Lung (tissue), 11 donors: ENCODE measurements at regions not wholly inside any gene's neighbourhood (a gene's known extent, or its start where the extent isn't known, plus 50 kb on each side); places are given as distances from the start of the nearest gene placed in this dataset.

Source experiments
- ATAC-seq: fragments of 200-7000 bp; cut with Tn5 transposase; one replicate; pipeline ENCODE4 v1.9.1; 2020; ENCODE audit warnings: moderate number of reproducible peaks; ENCODE audit not compliant: insufficient read depth, low FRiP score
- DNase-seq, 3 donors: peaks; one replicate each; pipeline ENCODE4 v3.0.0-alpha.2; 2013 to 2017
- H3K27ac ChIP-seq, 2 donors: one replicate each; pipeline ENCODE4 v1.5.1; 2013; ENCODE audit warnings: mild to moderate bottlenecking in 2 of 2, moderate library complexity in 2 of 2, control low read depth in 1 of 2, inconsistent platforms in 1 of 2, low read depth in 1 of 2, low read length in 1 of 2
- H3K27me3 ChIP-seq, 3 donors: one replicate each; pipeline ENCODE4 v1.5.1; 2013; ENCODE audit warnings: low read length in 2 of 3; ENCODE audit not compliant: control insufficient read depth in 3 of 3, insufficient read depth in 3 of 3
- H3K36me3 ChIP-seq, 4 donors: one replicate each; pipeline ENCODE4 v1.5.1; 2013; ENCODE audit warnings: low read length in 4 of 4, mild to moderate bottlenecking in 1 of 4, moderate library complexity in 1 of 4; ENCODE audit not compliant: control insufficient read depth in 4 of 4, insufficient read depth in 4 of 4
- H3K4me1 ChIP-seq, 5 donors: one replicate each; pipeline ENCODE4 v1.5.1; 2013; ENCODE audit warnings: low read length in 5 of 5, mild to moderate bottlenecking in 2 of 5, moderate library complexity in 1 of 5; ENCODE audit not compliant: control insufficient read depth in 5 of 5, insufficient read depth in 5 of 5
- H3K4me3 ChIP-seq: one replicate; pipeline ENCODE4 v1.5.1; 2013; ENCODE audit warnings: mild to moderate bottlenecking, control low read depth, moderate library complexity
- H3K9ac ChIP-seq, 2 donors: one replicate each; pipeline ENCODE4 v1.5.1; 2013; ENCODE audit warnings: low read length in 2 of 2, control low read depth in 1 of 2; ENCODE audit not compliant: insufficient read depth in 1 of 2
- H3K9me3 ChIP-seq, 4 donors: one replicate each; pipeline ENCODE4 v1.5.1; 2013; ENCODE audit warnings: low read length in 3 of 4, mild to moderate bottlenecking in 1 of 4, moderate library complexity in 1 of 4; ENCODE audit not compliant: control insufficient read depth in 4 of 4, insufficient read depth in 3 of 4
- WGBS, 2 donors: extraction: QIAGEN DNeasy Blood & Tissue Kit; methylation state at CpG; one replicate each; pipeline ENCODE4 v1.1.7; 2013; 5-methylcytosine and 5-hydroxymethylcytosine counted together
- TF ChIP-seq, protein P1 (sequence below): IDR thresholded peaks from 2 replicates; pipeline ENCODE4 v1.5.1; 2012; ENCODE audit warnings: mild to moderate bottlenecking; ENCODE audit errors: control extremely low read depth, extremely low read depth
- donor health status: control.
- donor health status: control.
- donor health status: Bipolar disorder and iron deficiency.
- donor health status: healthy.
- donor health status: DM: yes; HTN: yes; CAD: no.

DNA sequence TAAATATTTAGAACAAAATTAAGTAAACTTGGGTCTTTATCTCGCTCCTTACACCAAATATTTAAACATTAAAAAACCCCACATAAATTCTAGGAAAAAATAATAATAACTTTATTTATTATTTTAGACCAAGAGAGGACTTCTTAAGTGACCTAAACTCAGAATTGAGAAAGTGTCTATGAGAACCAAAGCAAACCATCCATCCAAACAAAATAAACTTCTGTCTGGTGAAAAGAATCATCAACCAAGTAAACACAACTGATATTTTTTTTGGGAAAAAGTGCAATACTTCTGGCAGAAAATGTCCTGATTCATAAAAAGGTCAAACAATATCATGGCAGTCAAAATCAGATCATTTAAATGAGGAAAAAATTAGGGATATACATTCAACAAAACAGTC is 533.0 kb downstream of the SPRY1 start:
- DNase-seq, result peak in 1 of 3 donors; percentile 20
- Histone ChIP-seq H3K4me3 (no peak overlapping the region), H3K9me3 (no peaks in the 10 kb centered on the region), H3K36me3 (peaks cover 0 to 4% (median 0%) of the 10 kb centered on the region in 4 donors), H3K27me3 (no peaks in the 10 kb centered on the region), H3K27ac (no peak overlapping the region), H3K4me1 (no peaks in the 10 kb centered on the region), H3K9ac (no peak overlapping the region)
- 59 to 67% methylated on average over 1 of the region's 1 CpG for WGBS, 2 donors
- TF ChIP-seq, protein P1, sequence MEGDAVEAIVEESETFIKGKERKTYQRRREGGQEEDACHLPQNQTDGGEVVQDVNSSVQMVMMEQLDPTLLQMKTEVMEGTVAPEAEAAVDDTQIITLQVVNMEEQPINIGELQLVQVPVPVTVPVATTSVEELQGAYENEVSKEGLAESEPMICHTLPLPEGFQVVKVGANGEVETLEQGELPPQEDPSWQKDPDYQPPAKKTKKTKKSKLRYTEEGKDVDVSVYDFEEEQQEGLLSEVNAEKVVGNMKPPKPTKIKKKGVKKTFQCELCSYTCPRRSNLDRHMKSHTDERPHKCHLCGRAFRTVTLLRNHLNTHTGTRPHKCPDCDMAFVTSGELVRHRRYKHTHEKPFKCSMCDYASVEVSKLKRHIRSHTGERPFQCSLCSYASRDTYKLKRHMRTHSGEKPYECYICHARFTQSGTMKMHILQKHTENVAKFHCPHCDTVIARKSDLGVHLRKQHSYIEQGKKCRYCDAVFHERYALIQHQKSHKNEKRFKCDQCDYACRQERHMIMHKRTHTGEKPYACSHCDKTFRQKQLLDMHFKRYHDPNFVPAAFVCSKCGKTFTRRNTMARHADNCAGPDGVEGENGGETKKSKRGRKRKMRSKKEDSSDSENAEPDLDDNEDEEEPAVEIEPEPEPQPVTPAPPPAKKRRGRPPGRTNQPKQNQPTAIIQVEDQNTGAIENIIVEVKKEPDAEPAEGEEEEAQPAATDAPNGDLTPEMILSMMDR, result no peak
- ATAC-seq, result no peak

DNA sequence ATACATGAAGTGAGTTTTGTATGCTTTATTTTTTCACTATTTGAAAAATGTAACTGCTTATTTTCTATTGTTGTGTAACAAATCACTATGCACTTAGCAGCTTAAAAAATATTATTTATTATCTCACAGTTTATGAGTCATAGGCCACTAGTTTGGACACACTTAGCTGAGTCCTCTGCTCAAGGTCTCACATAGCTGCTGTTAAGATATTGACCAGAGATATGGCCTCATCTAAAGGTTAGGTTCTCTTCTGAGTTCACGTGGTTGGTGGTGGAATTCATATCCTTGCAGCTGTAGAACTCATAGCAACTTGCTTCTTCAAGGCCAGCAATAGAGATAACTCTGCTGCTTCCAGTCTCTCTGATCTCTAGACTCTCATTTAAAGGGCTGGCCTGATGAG is 534.4 kb downstream of the SPRY1 start:
- TF ChIP-seq, protein P1, result no peak
- Histone ChIP-seq H3K9ac (no peak overlapping the region), H3K4me1 (no peaks in the 10 kb centered on the region), H3K4me3 (no peak overlapping the region), H3K36me3 (peaks cover 0 to 2% (median 0%) of the 10 kb centered on the region in 4 donors), H3K27me3 (no peaks in the 10 kb centered on the region), H3K9me3 (no peaks in the 10 kb centered on the region), H3K27ac (no peak overlapping the region)
- WGBS, 2 donors, result 79 to 86% methylated on average over 1 of the region's 1 CpG
- DNase-seq, result no peak
- ATAC-seq, result no peak

DNA sequence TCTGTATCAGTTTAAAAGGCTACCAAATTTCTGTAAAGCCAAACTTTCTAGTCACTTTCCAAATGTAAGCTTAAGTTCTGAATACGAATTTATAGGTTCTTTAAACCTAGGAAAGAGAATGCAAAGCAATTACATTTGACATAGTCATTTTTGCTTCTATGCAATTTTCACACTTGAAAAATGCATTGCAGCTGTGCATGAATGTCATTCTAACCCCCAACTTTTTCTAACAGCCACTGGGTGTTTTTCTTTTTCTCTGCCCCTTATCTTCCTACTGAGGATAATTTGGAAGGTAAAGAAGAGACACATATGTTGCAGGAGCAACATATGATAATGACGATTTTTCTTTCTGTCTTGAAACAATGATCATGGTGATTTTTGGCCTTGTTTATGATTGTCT is 537.5 kb downstream of the SPRY1 start:
- TF ChIP-seq, protein P1, result no peak
- no peaks in the 10 kb centered on the region for H3K27me3 ChIP-seq
- no peaks in the 10 kb centered on the region for H3K9me3 ChIP-seq
- no peak overlapping the region for H3K27ac ChIP-seq
- H3K9ac ChIP-seq, result no peak overlapping the region
- H3K4me3 ChIP-seq, result no peak overlapping the region
- ATAC-seq, result no peak
- peaks cover 0 to 2% (median 0%) of the 10 kb centered on the region in 4 donors for H3K36me3 ChIP-seq
- DNase-seq, result no peak
- 81 to 91% methylated on average over 2 of the region's 2 CpGs for WGBS, 2 donors
- peaks cover 0 to 26% (median 4%) of the 10 kb centered on the region in 5 donors for H3K4me1 ChIP-seq

DNA sequence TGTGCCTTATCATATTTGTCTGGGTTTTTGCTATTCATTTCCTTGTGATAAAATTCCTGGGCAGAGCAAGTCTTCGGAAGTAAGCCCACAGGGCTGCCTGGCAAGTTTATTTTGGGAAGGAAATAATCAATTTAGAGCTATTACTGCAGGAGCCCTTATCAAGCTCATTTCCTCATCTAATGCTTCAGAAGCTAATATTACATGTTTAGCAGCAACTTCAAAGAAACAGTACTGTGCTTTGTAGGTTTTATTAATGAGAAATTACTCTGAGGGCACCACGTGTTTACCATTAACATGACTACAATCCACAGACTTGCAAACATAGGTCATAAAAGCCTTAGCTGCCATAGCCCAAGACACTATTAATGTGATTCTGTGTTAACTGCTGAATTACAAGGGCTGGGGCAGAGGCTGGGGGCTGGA is 540.0 kb downstream of the SPRY1 start:
- Histone ChIP-seq H3K9me3 (no peaks in the 10 kb centered on the region), H3K27me3 (no peaks in the 10 kb centered on the region), H3K9ac (no peak overlapping the region), H3K27ac (peak overlapping the region in 1 of 2 donors; percentile 2), H3K36me3 (peaks cover 0 to 2% (median 0%) of the 10 kb centered on the region in 4 donors), H3K4me1 (peaks cover 0 to 29% (median 4%) of the 10 kb centered on the region in 5 donors), H3K4me3 (no peak overlapping the region)
- peak in 2 of 3 donors; percentile 53 to 56 for DNase-seq
- 20 to 26% methylated on average over 2 of the region's 2 CpGs for WGBS, 2 donors
- TF ChIP-seq, protein P1, result no peak
- ATAC-seq, result peak; percentile 34
